Suprapubic skin (tissue), 4 donors: ENCODE measurements at regions not wholly inside any gene's neighbourhood (a gene's known extent, or its start where the extent isn't known, plus 50 kb on each side); places are given as distances from the start of the nearest gene placed in this dataset.

Experiments
- DNase-seq, 2 donors: peaks; one replicate each; pipeline ENCODE4 v3.0.0-alpha.2; 2019; ENCODE audit warnings: low spot score in 2 of 2
- H3K27ac ChIP-seq: fragments of 200-600 bp; sonication (generic); one replicate; pipeline ENCODE4 v1.5.1; 2019
- H3K27me3 ChIP-seq: fragments of 200-600 bp; sonication (generic); one replicate; pipeline ENCODE4 v1.5.1; 2019
- H3K36me3 ChIP-seq: fragments of 200-600 bp; sonication (generic); one replicate; pipeline ENCODE4 v1.5.1; 2019
- H3K4me1 ChIP-seq: fragments of 200-600 bp; sonication (generic); one replicate; pipeline ENCODE4 v1.5.1; 2019
- H3K4me3 ChIP-seq: fragments of 200-600 bp; sonication (generic); one replicate; pipeline ENCODE4 v1.5.1; 2019; ENCODE audit warnings: mild to moderate bottlenecking
- H3K9me3 ChIP-seq: fragments of 200-600 bp; sonication (generic); one replicate; pipeline ENCODE4 v1.5.1; 2019
- CTCF ChIP-seq, 2 donors: fragments of 200-600 bp in 1 of 2; fragments of 450-650 bp in 1 of 2; sonication (generic) in 1 of 2; IDR thresholded peaks; one replicate each; pipeline ENCODE4 v1.5.1; 2016 to 2019; ENCODE audit warnings: antibody characterized with exemption in 2 of 2, mild to moderate bottlenecking in 1 of 2, moderate library complexity in 1 of 2
- EP300 ChIP-seq: sonication (generic); formaldehyde crosslinking; IDR thresholded peaks from one replicate; pipeline ENCODE4 v1.6.1; 2017; ENCODE audit warnings: antibody characterized with exemption
- POLR2A ChIP-seq, 2 donors: fragments of 450-650 bp; IDR thresholded peaks; one replicate each; pipeline ENCODE4 v1.6.1; 2017; ENCODE audit warnings: antibody characterized with exemption in 2 of 2, mild to moderate bottlenecking in 2 of 2, moderate library complexity in 2 of 2
- POLR2AphosphoS5 ChIP-seq, 3 donors: sonication (generic); formaldehyde crosslinking; IDR thresholded peaks; one replicate each; pipeline ENCODE4 v1.6.1; 2017; ENCODE audit warnings: antibody characterized with exemption in 3 of 3
- WGBS: methylation state at CpG from one replicate; pipeline ENCODE4 v1.1.5; 2018; 5-methylcytosine and 5-hydroxymethylcytosine counted together

GRCh38 chr12:61514016-61514415 is 746.2 kb upstream of the USP15 start:
- no peak overlapping the region for H3K27ac ChIP-seq
- no peak for DNase-seq
- no peaks in the 10 kb centered on the region for H3K27me3 ChIP-seq
- H3K4me3 ChIP-seq: no peak overlapping the region
- no peaks in the 10 kb centered on the region for H3K4me1 ChIP-seq
- TF ChIP-seq POLR2AphosphoS5 (IDR thresholded peaks at IDR 0.05): no peak
- TF ChIP-seq POLR2A (IDR thresholded peaks at IDR 0.05): no peak
- TF ChIP-seq EP300: no peak
- no peak for TF ChIP-seq CTCF (IDR thresholded peaks at IDR 0.05)
- H3K9me3 ChIP-seq: no peaks in the 10 kb centered on the region
- no peaks in the 10 kb centered on the region for H3K36me3 ChIP-seq
- WGBS: 66% methylated on average over 8 of the region's 8 CpGs

- H3K27me3 ChIP-seq: no peaks in the 10 kb centered on the region
- H3K27ac ChIP-seq: no peak overlapping the region
- no peaks in the 10 kb centered on the region for H3K36me3 ChIP-seq
- no peak for TF ChIP-seq CTCF (IDR thresholded peaks at IDR 0.05)
- no peak for TF ChIP-seq EP300
- TF ChIP-seq POLR2AphosphoS5 (IDR thresholded peaks at IDR 0.05): no peak
- WGBS: 71% methylated on average over 1 of the region's 1 CpG
- no peaks in the 10 kb centered on the region for H3K4me1 ChIP-seq
- H3K4me3 ChIP-seq: no peak overlapping the region
- H3K9me3 ChIP-seq: no peaks in the 10 kb centered on the region
- no peak for DNase-seq
These were observed 738.9 kb upstream of the USP15 start for GRCh38 chr12:61521258-61521657.

GRCh38 chr12:61523276-61523992 is 736.8 kb upstream of the USP15 start:
- Histone ChIP-seq H3K4me1 (no peaks in the 10 kb centered on the region), H3K27me3 (no peaks in the 10 kb centered on the region), H3K4me3 (no peak overlapping the region), H3K9me3 (no peaks in the 10 kb centered on the region), H3K27ac (no peak overlapping the region), H3K36me3 (no peaks in the 10 kb centered on the region)
- TF ChIP-seq POLR2A (IDR thresholded peaks at IDR 0.05): no peak
- TF ChIP-seq CTCF (IDR thresholded peaks at IDR 0.05): no peak
- no peak for TF ChIP-seq EP300
- no peak for TF ChIP-seq POLR2AphosphoS5 (IDR thresholded peaks at IDR 0.05)
- no peak for DNase-seq
- WGBS: 80% methylated on average over 3 of the region's 3 CpGs

- H3K27me3 ChIP-seq: no peaks in the 10 kb centered on the region
- no peak for TF ChIP-seq EP300
- no peak for TF ChIP-seq POLR2A (IDR thresholded peaks at IDR 0.05)
- no peak for TF ChIP-seq CTCF (IDR thresholded peaks at IDR 0.05)
- no peak for TF ChIP-seq POLR2AphosphoS5 (IDR thresholded peaks at IDR 0.05)
- no peak overlapping the region for H3K4me3 ChIP-seq
- H3K27ac ChIP-seq: no peak overlapping the region
- WGBS: 30% methylated on average over 2 of the region's 2 CpGs
- no peaks in the 10 kb centered on the region for H3K9me3 ChIP-seq
- no peak for DNase-seq
- no peaks in the 10 kb centered on the region for H3K36me3 ChIP-seq
- H3K4me1 ChIP-seq: no peaks in the 10 kb centered on the region
These were observed 735.4 kb upstream of the USP15 start for GRCh38 chr12:61524851-61525250.

GRCh38 chr12:61525331-61525730 is 734.9 kb upstream of the USP15 start:
- WGBS: 83% methylated on average over 3 of the region's 3 CpGs
- no peaks in the 10 kb centered on the region for H3K36me3 ChIP-seq
- no peaks in the 10 kb centered on the region for H3K27me3 ChIP-seq
- no peaks in the 10 kb centered on the region for H3K9me3 ChIP-seq
- H3K27ac ChIP-seq: no peak overlapping the region
- DNase-seq: no peak
- H3K4me1 ChIP-seq: no peaks in the 10 kb centered on the region
- H3K4me3 ChIP-seq: no peak overlapping the region
- TF ChIP-seq POLR2AphosphoS5 (IDR thresholded peaks at IDR 0.05) (no peak), CTCF (IDR thresholded peaks at IDR 0.05) (no peak), POLR2A (IDR thresholded peaks at IDR 0.05) (no peak), EP300 (no peak)
